NB4 (cell line): ENCODE measurements at regions not wholly inside any gene's neighbourhood (a gene's known extent, or its start where the extent isn't known, plus 50 kb on each side); places are given as distances from the start of the nearest gene placed in this dataset.

Experiments used
- POLR2A ChIP-seq: IDR thresholded peaks from 2 replicates; pipeline ENCODE4 v1.6.1; 2011; ENCODE audit warnings: mild to moderate bottlenecking; ENCODE audit not compliant: insufficient read length; ENCODE audit errors: extremely low read depth
- TF ChIP-seq, protein P1 (sequence below): IDR thresholded peaks from one replicate; pipeline ENCODE4 v1.5.1; 2012; ENCODE audit warnings: low read depth, low read length

GRCh38 chr10:129018511-129018910 is 448.5 kb upstream of the MGMT start:
- TF ChIP-seq POLR2A, result no peak
- TF ChIP-seq, protein P1, sequence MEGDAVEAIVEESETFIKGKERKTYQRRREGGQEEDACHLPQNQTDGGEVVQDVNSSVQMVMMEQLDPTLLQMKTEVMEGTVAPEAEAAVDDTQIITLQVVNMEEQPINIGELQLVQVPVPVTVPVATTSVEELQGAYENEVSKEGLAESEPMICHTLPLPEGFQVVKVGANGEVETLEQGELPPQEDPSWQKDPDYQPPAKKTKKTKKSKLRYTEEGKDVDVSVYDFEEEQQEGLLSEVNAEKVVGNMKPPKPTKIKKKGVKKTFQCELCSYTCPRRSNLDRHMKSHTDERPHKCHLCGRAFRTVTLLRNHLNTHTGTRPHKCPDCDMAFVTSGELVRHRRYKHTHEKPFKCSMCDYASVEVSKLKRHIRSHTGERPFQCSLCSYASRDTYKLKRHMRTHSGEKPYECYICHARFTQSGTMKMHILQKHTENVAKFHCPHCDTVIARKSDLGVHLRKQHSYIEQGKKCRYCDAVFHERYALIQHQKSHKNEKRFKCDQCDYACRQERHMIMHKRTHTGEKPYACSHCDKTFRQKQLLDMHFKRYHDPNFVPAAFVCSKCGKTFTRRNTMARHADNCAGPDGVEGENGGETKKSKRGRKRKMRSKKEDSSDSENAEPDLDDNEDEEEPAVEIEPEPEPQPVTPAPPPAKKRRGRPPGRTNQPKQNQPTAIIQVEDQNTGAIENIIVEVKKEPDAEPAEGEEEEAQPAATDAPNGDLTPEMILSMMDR, result no peak
